Heart left ventricle (tissue), 13 donors: ENCODE measurements at regions not wholly inside any gene's neighbourhood (a gene's known extent, or its start where the extent isn't known, plus 50 kb on each side); places are given as distances from the start of the nearest gene placed in this dataset.

Source experiments
- POLR2A ChIP-seq, 2 donors: fragments of 450-650 bp; IDR thresholded peaks; one replicate each; pipeline ENCODE4 v1.6.1; 2017; ENCODE audit warnings: antibody characterized with exemption in 2 of 2, mild to moderate bottlenecking in 2 of 2, moderate library complexity in 2 of 2
- TF ChIP-seq, protein P1 (sequence below), 12 donors: fragments of 200-600 bp; sonication (generic) in 4 of 12; IDR thresholded peaks; one replicate each; pipeline versions ENCODE4 v1.5.0 to v1.8.0; 2018 to 2022; ENCODE audit warnings: antibody characterized with exemption in 12 of 12, mild to moderate bottlenecking in 5 of 12
- donor health status: ischemic (EF 13 %, LVEDD 7.1; RV severe dilation, severe dysfunction).
- donor health status: DM: no; HTN: yes; CAD: no.
- donor health status: DM: no; HTN: no; CAD: no.
- donor health status: ischemic (EF 25% LVEDD 6.9; RV normal size, moderate dysfunction).
- donor health status: ischemic (EF 25% LVEDD 5.7; RV mildly dilated, moderate dysfunction).
- donor health status: ischemic (EF 35%, LVEDD 5.7; RV mildly dilated, moderate dysfunction).
- donor health status: nonischemic (EF 11% LVEDD 7.7; RV severe dilation, severe dysfunction).
- donor health status: DM: yes; HTN: yes; CAD: no.
- donor health status: PGD.
- donor health status: ischemic (EF 29% LVEDD 5.4; RV normal size, mild dysfunction).
- donor health status: nonischemic (EF 23%, LVEDD 6.1; RV moderate dilation, normal function).

DNA sequence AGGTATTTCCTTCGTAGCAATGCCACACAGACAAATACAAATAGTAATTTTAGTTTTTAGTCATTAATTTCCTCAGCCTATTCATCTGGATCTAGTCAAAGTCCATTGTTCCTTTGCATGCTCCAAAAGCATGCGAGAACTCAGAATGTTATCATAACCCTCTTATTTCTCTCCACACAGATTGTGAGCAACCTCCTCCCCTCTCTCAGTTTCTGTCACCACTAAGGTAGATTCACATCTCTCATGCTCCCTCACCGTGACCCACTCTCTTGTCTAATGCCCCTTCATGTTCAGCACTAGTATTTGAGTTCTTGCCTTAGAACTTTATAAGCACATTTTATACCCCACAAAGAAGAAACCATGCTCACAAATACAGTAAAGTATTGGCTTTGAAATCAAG lies 582.4 kb downstream of the PLA2G4A start:
- TF ChIP-seq, protein P1, sequence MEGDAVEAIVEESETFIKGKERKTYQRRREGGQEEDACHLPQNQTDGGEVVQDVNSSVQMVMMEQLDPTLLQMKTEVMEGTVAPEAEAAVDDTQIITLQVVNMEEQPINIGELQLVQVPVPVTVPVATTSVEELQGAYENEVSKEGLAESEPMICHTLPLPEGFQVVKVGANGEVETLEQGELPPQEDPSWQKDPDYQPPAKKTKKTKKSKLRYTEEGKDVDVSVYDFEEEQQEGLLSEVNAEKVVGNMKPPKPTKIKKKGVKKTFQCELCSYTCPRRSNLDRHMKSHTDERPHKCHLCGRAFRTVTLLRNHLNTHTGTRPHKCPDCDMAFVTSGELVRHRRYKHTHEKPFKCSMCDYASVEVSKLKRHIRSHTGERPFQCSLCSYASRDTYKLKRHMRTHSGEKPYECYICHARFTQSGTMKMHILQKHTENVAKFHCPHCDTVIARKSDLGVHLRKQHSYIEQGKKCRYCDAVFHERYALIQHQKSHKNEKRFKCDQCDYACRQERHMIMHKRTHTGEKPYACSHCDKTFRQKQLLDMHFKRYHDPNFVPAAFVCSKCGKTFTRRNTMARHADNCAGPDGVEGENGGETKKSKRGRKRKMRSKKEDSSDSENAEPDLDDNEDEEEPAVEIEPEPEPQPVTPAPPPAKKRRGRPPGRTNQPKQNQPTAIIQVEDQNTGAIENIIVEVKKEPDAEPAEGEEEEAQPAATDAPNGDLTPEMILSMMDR (IDR thresholded peaks at IDR 0.05), result no peak
- no peak for TF ChIP-seq POLR2A (IDR thresholded peaks at IDR 0.05)
